ENCODE measurements at regions not wholly inside any gene's neighbourhood (a gene's known extent, or its start where the extent isn't known, plus 50 kb on each side); places are given as distances from the start of the nearest gene placed in this dataset.

DNA sequence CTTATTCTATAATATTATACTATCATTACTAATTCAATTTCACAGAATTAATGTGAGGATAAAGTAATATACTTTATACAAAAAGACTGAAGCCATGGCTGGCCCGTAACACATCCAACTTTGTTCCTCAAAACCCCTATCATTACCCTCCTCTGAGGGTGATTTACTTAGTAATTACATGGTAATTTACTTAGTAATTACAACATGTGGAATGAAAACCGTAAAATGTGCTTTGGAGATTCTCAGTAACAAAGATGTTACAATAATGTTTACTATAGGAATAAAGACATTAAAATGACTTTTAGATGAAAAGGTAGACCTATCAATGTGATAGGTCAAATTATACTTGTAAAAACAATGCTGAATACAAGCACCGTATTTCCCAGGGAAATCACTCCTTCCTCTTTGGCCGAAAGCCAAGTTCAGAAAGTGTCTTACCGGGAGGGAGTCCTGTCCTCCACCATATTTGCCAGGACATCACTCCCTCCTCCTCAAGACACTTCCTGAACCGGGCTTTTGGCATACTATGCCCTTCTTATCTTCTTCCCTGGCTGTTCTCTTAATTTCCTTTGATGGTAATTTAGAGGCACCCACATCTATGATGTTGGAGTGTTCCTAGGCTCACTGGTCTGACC lies 1047.8 kb downstream of the SOCS6 start (continued):
- TF ChIP-seq, protein P1, sequence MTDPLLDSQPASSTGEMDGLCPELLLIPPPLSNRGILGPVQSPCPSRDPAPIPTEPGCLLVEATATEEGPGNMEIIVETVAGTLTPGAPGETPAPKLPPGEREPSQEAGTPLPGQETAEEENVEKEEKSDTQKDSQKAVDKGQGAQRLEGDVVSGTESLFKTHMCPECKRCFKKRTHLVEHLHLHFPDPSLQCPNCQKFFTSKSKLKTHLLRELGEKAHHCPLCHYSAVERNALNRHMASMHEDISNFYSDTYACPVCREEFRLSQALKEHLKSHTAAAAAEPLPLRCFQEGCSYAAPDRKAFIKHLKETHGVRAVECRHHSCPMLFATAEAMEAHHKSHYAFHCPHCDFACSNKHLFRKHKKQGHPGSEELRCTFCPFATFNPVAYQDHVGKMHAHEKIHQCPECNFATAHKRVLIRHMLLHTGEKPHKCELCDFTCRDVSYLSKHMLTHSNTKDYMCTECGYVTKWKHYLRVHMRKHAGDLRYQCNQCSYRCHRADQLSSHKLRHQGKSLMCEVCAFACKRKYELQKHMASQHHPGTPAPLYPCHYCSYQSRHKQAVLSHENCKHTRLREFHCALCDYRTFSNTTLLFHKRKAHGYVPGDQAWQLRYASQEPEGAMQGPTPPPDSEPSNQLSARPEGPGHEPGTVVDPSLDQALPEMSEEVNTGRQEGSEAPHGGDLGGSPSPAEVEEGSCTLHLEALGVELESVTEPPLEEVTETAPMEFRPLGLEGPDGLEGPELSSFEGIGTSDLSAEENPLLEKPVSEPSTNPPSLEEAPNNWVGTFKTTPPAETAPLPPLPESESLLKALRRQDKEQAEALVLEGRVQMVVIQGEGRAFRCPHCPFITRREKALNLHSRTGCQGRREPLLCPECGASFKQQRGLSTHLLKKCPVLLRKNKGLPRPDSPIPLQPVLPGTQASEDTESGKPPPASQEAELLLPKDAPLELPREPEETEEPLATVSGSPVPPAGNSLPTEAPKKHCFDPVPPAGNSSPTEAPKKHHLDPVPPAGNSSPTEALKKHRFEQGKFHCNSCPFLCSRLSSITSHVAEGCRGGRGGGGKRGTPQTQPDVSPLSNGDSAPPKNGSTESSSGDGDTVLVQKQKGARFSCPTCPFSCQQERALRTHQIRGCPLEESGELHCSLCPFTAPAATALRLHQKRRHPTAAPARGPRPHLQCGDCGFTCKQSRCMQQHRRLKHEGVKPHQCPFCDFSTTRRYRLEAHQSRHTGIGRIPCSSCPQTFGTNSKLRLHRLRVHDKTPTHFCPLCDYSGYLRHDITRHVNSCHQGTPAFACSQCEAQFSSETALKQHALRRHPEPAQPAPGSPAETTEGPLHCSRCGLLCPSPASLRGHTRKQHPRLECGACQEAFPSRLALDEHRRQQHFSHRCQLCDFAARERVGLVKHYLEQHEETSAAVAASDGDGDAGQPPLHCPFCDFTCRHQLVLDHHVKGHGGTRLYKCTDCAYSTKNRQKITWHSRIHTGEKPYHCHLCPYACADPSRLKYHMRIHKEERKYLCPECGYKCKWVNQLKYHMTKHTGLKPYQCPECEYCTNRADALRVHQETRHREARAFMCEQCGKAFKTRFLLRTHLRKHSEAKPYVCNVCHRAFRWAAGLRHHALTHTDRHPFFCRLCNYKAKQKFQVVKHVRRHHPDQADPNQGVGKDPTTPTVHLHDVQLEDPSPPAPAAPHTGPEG (CRISPR knock-in tag; IDR thresholded peaks at IDR 0.05) = no peak

DNA sequence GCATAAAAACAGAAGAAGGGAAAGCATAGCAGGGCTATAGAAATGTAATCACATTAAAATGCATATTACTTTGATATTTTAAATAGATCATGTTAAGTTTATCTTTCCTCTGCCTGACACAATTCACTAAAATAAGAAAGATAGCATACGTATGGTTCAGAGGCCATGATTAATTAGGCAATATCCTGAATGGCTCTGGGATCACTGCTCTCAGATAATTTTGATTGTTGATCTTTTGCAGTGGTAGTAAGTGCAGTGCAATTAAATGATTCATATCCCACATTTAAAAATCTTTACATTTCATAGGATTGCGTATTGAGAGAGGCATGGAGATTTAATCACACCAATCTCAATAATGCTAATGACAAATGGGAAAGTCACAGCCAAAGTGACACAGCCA lies 1040.7 kb downstream of the SOCS6 start:
- Histone ChIP-seq H3K36me3 (replicated peaks in 1 of 2; ENCODE audit: control insufficient read depth in 1 of 2, insufficient read depth in 2 of 2, low read length in 2 of 2) (no peaks in the 10 kb centered on the region), H3K4me2 (ENCODE audit: low read depth, low read length) (no peak overlapping the region), H2AFZ (ENCODE audit: low read length) (no peak overlapping the region), H3K9me3 (ENCODE audit: low read length) (no peaks in the 10 kb centered on the region), H3K79me2 (ENCODE audit: insufficient read depth, low read length) (no peaks in the 10 kb centered on the region), H3K4me1 (ENCODE audit: insufficient read depth, low read length) (no peaks in the 10 kb centered on the region), H3K27ac (ENCODE audit: extremely low read length, insufficient read depth, low read length) (no peak overlapping the region), H3K9ac (ENCODE audit: insufficient read depth, low read depth, low read length) (no peak overlapping the region), H3K27me3 (ENCODE audit: control insufficient read depth in 1 of 2, insufficient read depth in 2 of 2, low read length in 2 of 2) (no peaks in the 10 kb centered on the region), H4K20me1 (ENCODE audit: insufficient read depth, low read length) (no peaks in the 10 kb centered on the region), H3K4me3 (replicated peaks in 1 of 3; ENCODE audit: insufficient read depth in 1 of 3, low read depth in 2 of 3, low read length in 3 of 3) (no peak overlapping the region)
- in situ Hi-C loops (cut with HindIII; ENCODE audit: extremely low pct_ligation_motif_present, low pct_unique_long_range_greater_than_20kb) = no loop called here
- intact Hi-C loops (cut with micrococcal nuclease; ENCODE audit: unreplicated experiment) = no loop called here
- ChIA-PET CTCF (ENCODE audit: low intra/inter-chr PET ratio, low total read pairs) (no interaction called here), POLR2A (no interaction called here)
- 5% methylated on average over 2 of the region's 2 CpGs for WGBS (ENCODE audit: low lambda C conversion rate)
- DNase-seq (ENCODE audit: low spot score) = no peak
- no peak for ATAC-seq
- no TSS peak for BruUV-seq (replicated peaks)
- TF ChIP-seq, protein P2, sequence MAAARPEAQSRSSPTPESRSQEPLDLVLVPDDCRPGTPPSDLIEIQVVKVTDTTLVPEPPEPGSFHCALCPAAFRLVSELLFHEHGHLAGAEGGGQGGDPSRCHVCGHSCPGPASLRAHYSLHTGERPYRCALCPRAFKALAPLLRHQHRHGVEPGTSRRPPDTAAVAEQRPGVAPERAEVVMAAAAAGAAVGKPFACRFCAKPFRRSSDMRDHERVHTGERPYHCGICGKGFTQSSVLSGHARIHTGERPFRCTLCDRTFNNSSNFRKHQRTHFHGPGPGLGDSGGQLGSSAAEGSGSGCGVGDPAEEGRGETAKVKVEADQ (CRISPR knock-in tag; IDR thresholded peaks at IDR 0.05; ENCODE audit: borderline replicate concordance) = no peak
- TF ChIP-seq ZBTB38 (CRISPR knock-in tag; IDR thresholded peaks at IDR 0.05) = no peak
- no peak for TF ChIP-seq ZNF230 (CRISPR knock-in tag; IDR thresholded peaks at IDR 0.05)
- no peak for TF ChIP-seq ZNF761 (CRISPR knock-in tag; conservative IDR thresholded peaks at IDR 0.05)
- no peak for TF ChIP-seq ZNF530 (CRISPR knock-in tag; IDR thresholded peaks at IDR 0.05; ENCODE audit: low read depth)
- no peak for FAIRE-seq

Measured in HepG2 (cell line).